Epidermal melanocyte (primary cell): ENCODE measurements at regions not wholly inside any gene's neighbourhood (a gene's known extent, or its start where the extent isn't known, plus 50 kb on each side); places are given as distances from the start of the nearest gene placed in this dataset.
"Not testable (repeated sequence)": the region's sequence is repeated elsewhere in the genome, so short reads cannot be mapped to it uniquely, and the experiment has no call there.

Experiments used
- DNase-seq: peaks from one replicate; pipeline ENCODE4 v3.0.0; 2011; ENCODE audit warnings: low spot score; ENCODE audit not compliant: insufficient read length

DNA sequence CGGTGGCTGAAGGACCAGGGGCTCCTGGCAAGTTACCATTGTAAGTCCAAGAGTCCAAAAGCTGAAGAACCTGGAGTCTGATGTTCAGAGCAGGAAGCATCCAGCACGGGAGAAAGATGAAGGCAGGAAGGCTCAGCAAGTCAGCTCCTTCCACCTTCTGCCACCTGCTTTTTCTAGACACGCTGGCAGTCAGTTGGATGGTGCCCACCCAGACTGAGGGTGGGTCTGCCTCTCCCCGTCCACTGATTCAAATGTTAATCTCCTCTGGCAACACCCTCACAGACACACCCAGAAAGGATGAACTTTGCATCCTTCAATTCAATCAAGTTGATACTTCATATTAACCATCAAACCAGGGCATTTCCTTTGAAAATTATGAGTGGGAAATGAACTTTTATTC is 1272.4 kb upstream of the TMEM132C start:
- DNase-seq, result no peak

DNA sequence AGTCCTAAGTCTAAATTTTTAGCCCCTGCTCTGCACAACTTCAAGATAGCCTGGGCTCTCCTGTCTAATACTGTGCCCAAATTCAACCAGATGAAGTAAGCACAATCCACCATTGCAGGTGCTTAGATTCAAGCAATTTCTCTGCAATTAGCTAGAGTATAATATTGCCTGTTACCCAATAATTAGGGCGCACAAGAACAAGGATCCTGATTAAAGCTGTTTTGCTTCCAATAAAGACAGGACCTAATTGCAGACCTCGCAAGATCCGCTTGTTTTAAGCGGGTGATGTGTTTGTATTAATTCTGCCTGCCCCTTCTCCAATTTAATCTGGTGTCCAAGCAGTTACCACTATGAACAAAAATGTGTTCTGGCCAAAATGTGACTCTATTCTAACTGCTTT is 1268.9 kb upstream of the TMEM132C start:
- no peak for DNase-seq

DNA sequence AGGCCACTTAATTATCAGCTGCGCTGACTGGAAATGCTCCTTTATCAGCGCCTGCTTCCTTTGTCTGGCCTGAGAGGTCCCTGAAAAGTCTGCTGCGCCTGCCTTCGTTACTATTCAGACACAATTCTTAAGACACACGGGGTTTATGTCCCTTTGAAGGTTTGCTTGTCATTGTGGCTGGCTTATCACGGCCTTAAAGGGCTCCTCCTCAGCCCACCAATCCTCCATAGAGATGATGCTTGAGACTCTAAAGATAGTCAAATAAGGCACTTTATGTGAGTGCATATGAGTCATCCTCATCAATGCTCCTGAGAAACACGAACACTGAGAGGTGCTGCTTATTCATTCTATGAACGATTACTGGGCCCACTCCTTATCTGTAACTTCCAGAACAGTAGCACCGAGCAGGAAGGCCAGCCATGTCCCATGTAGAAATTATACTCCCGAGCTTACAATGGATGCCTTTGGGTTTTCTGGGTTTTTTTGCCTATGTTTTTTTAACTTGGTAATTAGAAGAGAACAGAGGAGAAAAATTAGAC is 1268.2 kb upstream of the TMEM132C start:
- DNase-seq, result no peak

DNA sequence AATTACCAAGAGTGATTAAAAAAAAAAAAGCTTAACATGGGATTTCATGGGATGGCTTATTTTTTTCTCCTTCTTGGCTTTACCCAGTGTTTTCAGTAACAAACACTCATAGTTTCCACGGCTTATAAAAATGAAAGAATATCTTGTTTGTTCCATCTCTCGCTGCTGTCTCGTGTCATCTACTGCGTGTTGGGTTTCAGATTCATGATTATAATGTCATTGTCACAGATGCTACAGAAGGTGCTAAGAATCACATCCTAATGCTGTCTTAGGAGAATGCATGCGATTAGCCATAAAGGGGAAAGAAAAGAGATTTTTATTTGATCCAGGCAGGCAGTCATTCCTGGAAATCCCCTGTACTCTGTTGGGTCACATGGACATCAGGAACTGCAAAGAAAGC is 1267.6 kb upstream of the TMEM132C start:
- DNase-seq, result no peak

DNA sequence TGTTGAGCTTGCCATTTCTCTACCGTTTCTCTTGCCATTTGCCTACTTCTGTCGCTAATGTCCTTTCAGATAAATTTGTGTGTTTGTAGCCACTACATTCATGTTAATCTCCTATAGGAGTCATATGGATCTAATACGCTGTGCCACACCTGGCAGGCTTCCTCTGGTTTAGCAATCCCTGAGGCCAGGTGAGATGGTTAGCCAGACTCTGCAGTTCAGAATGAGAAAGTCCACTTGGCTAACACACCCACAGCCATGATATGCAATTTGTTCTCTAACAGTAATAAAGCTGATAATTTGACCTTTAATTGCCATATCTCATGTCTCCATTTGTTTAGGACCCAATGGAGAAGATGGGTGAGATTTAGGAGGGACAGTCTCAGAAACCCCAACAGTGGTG is 1261.6 kb upstream of the TMEM132C start:
- no peak for DNase-seq

DNA sequence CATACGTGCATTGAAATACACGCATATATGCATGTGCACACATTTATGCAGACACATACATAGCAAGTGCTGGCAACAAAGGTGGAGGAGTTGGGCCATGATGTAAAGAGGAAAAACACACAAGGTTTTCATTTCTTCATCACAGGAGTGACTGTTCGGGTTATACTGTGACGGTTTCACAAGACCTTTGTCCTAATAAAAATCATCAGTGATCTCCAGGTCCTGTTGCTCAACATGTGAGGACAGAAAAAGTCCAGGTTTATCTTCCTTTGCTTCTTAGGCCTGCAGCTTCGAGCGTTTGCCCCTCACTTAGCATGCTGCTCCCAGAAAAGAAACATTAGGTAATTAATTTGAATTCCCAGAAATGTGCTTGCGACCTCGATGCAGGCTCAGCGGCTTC is 1260.0 kb upstream of the TMEM132C start:
- no peak for DNase-seq

DNA sequence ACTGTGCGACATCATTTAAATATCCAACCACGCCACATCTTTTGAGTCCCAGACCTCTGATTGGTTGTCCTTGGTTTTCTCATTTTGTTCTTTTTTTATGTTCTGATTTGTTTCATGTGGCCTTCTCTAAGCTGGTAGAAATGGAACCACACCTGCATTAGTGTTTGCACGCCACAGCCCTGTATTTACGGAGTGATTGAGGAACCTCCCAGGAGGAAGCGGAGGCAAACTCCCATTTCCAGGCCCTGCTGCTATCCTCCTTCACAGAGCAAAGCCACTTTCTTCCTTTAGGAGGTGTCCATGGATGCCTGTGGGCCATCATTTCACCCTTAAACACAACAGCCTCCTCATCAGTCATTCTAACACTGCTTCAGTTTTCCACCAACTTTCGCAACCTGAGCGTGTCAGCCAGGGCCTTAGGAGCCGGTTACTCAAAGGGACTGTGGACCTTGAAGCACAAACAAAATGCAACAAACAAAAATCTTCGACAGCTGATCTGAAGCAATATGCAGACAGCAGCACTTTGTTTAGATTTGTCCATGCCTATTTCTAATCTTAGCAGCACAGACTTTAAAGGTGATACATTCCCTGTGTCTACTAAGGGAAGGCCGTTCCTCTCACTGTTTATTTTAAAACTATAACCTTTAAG is 1258.1 kb upstream of the TMEM132C start:
- DNase-seq, result no peak

DNA sequence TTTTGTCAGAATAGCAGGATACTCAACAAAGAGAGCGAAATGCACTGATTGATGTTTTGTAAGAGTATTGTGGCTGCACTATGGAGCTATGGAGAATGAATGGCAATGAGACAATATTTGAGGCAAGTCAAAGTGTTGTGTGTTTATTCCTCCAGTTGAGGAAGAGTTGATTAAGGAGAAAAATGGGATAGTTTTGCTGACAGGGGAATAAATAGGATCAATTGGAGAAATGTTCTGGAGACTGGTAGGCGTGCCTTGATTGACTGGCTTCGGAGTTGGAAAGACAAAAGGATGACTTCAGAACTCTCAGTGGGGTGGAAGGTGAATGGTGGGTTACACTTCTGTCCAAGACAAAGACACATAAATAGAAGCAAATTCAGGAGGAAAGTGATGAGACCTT is 1254.9 kb upstream of the TMEM132C start:
- no peak for DNase-seq

DNA sequence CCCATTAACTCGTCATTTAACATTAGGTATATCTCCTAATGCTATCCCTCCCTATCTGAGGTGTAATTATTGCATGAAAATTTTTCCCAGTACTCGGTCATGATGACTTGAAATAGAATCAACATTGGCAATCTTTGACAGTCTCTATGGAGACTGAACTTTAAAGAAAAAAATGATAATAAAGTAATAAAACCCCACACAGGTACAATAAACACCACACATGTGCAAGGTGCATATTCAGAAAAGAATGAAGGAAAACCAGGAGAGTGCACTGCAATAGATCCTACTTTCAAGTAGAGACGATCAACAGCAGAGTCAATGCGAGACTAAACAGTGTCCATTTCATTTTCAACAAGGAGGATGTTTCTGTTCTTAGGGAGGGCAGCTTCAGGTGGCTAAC is 1253.8 kb upstream of the TMEM132C start:
- no peak for DNase-seq

DNA sequence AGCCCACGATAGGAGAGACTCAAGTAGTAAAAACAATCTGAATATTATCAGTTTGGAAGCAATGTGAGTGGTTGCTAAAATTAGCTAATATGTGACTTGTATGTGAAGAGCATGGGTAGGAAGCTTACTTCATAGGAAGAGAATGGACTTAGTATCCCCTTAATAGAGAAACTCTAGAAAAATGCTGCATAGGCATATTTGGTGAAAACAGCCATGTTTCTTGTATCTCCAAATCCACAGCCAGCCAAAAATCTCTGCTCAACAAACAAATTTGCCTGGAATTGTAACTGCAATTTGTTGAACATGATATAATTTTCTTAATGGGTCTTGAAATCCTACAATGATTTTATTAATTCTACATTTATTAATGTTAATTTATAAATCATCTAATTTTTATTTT is 1252.9 kb upstream of the TMEM132C start:
- DNase-seq, result no peak

DNA sequence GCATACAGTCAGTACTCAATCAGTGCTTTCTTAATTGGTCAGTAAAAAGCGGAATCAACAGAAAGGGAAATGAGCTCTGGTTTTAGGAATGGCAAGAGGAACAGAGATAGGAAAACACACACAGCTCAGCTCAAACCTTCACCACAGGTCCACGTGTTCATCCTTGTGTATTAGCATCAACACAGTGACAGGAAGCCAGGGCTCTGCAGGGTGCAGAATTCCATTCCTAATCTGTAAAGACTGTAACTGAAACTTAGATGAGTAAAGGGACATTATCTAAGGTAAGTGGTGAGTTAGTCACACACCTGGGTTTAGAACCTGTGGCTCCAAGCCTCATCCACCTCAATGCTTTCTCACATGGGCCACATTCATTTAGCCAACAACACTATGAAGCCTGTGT is 1242.2 kb upstream of the TMEM132C start:
- no peak for DNase-seq

DNA sequence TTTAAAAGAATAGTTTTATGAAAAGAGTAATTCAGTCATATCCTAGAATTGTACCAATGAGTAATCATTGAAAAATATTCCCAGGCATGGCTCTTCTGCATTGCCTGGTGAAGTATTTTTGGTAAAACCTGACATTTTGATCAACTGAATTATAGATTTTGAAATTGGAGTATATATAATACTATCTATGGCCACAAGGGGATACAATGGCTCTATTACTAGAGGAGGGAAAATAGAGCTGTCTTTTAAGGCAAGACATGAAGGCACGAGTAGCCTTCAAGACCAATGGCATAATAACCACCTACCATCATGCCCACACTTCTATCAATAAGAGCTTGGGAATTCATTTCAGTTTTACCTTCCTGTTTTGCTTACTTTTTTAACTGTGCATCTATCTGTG is 1241.4 kb upstream of the TMEM132C start:
- no peak for DNase-seq

DNA sequence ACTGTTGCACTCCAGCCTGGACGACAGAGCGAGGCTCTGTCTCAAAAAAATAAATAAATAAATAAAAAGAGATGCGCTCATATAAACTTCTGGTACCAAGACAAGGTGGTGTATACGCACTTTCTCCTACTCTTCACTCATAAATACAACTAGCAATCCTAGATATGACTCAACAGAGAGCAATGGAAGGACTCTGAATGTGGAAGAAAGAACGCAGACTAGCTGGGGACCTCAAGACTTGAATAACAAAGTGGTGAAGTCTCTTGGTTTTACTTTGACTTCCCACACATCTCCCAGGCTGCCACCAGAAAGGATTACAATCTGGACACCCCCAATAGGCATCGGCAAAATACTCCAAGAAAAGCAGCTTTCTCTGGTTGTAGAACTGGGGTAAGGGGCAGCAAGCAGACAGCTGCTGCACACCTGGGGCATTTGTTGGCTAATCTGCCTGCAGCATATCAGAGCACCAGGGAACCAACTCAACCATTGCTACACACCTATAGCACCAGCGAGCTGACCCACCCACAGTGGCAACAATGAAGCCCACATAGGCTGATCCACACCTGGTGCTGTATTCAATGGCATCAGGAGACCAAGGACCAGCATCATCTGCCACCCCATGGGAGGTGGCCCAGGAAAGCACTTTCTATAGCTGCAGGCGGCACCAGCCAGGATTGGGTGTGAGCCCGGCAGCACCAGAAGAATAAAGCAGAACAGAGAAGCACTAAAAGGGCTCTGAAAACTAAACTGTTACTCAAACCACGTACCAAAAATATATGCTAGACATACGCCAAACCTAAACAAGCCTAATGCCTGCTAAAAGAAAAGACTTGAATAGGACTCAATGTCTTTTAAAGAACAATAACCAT is 1231.7 kb upstream of the TMEM132C start:
- no peak for DNase-seq

DNA sequence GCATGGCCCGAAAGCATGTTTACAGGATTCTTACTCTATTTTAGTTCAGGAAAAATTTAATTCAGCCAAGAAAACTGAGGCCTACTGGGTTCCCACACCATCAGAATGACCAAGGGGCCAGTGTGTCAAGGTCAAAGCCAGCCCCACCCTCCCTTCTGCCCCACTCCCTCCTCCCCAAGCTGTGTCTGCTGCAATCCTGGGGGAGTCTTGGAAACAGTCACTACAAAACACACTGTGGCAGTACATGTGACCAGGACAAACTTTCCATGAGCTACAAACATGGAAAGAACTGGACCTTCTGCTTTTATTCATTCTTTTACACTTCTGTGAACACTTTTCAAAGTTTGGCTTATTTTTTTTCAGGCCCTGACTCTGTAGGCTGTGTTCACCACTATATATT is 1228.8 kb upstream of the TMEM132C start:
- no peak for DNase-seq

DNA sequence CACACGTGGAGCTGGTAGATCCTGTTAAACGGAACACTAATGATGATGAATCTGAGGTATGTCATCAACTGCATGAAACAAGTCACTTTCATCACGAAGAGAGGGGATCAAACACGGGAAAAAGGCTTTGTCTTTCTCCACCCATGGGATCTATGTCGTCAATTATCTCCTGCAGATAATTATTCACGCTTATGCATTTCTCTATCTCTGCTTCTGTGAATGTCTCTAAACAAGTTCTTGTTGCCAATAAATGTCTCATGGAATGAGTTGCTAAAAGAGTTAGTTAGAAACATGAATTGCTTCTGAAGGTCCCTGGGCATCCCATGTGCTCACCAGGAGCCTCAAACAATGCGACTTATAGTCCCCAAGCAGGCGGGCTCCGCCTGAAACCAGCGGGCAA is 1228.2 kb upstream of the TMEM132C start:
- no peak for DNase-seq

DNA sequence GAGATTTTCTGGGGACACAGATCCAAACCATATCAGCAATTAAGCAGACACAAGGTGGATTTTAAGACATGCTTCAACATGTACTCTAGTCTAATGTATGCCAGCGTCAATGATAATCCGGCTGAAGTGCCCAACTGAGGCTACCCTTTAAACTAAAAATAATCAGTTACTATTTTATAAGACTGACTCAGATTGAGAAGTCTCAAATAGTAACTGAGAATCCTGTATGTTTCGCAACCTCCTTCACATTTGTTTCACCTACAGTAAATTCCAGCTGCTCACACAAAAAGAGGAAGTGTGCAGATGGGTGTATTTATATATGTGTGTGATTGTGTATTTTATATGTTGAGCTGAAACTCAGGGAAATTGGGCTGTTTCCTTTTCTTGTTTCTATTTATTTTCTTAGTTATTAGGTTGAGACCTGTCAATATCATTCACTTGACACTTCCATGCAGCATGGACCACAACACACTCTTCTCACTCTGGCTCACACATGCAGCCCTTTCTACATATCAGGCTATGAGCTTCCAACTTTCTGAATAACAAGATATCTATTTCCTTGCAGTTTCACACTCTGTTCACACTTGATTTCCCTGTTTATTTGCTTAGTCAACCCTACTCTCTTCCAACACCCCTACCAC is 1224.9 kb upstream of the TMEM132C start:
- no peak for DNase-seq

DNA sequence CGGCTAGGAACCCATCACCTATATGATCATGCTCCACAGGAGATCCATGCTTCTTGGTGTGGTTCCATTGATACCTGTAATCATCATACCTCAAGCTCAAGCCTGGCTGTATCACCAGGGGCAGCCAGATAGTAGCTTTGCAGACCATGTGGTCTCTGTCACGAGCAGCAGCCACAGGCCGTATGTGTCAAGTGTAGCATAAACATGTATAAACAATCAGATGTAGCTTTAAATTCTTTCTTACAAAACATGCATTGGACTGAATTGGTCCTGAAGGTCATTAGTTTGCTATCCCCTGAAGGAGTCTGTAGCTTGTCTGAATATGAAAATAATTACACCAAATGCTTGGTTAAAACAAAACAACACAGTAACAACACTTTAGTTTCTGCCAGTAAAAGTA is 1223.2 kb upstream of the TMEM132C start:
- DNase-seq, result no peak

DNA sequence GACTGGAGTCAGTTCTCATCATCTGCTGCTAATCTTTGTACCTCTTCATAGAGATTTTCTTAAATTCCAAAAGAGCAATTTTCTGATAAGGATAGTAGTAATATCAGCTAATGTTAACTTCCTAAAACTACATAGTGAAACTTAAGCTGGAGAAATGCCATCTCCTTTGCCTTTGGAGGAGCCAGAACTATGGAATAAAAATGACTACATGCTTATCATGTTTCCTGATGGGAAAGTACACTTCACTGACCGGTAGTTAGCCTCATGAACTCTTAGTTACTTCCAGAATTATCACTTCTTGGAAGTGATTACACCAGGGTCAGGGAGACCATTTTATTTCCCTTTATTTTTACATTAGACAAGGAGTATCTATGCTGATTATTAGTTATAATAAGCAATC is 1222.1 kb upstream of the TMEM132C start:
- no peak for DNase-seq

DNA sequence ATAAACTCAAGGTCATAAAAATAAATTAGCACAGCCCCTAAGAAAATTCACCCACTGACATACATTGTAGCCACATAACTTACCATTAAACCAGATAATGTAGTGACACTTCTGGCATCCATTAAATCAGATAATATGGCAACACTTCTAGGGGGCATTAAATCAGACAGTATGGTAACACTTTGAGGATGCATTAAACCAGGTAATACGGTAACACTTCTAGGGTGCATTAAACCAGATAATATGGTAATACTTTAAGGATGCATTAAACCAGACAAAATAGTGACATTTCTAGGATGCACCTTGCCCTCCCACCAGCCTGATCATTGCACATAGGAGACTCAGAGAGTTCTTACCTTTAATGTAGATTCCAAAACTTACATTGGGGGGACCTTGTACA is 1220.5 kb upstream of the TMEM132C start:
- no peak for DNase-seq

DNA sequence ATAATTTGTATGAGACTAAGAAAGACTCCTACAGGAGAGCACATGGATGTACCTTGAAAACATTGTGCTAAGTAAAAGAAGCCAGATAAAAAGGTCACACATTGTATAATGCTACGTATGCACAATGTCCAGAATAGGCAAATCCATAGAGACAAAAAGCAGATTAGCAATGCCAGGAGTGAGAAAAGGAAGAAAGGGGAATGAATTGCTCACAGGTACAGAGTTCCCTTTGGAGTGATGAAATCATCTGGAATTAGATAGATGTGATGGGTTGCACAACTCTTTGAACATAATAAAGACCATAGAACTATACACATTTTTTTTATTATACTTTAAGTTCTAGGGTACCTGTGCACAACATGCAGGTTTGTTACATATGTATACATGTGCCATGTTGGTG is 1218.9 kb upstream of the TMEM132C start:
- DNase-seq, result no peak

DNA sequence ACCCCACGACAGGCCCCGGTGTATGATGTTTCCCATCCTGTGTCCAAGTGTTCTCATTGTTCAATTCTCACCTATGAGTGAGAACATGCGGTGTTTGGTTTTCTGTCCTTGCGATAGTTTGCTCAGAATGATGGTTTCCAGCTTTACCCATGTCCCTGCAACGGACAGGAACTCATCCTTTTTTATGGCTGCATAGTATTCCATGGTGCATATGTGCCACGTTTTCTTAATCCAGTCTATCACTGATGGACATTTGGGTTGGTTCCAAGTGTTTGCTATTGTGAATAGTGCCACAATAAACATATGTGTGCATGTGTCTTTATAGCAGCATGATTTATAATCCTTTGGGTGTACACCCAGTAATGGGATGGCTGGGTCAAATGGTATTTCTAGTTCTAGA is 1218.4 kb upstream of the TMEM132C start:
- DNase-seq, result not testable (repeated sequence)

DNA sequence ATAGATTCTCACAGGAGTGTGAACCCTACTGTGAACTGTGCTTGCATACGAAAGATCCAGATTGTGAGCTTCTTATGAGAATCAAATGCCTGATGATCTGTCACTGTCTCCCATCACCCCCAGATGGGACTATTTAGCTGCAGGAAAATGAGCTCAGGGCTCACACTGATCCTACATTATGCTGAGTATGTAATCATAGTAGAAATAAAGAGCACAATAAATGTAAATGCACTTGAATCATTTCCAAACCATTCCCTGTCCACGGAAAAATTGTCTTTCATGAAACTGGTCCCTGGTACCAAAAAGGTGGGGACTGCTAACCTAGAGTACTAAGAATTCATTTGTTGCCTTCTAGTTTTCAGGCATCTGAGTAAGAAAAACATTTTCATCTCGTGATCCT is 1215.8 kb upstream of the TMEM132C start:
- no peak for DNase-seq
